ENCODE measurements at regions not wholly inside any gene's neighbourhood (a gene's known extent, or its start where the extent isn't known, plus 50 kb on each side); places are given as distances from the start of the nearest gene placed in this dataset.

DNA sequence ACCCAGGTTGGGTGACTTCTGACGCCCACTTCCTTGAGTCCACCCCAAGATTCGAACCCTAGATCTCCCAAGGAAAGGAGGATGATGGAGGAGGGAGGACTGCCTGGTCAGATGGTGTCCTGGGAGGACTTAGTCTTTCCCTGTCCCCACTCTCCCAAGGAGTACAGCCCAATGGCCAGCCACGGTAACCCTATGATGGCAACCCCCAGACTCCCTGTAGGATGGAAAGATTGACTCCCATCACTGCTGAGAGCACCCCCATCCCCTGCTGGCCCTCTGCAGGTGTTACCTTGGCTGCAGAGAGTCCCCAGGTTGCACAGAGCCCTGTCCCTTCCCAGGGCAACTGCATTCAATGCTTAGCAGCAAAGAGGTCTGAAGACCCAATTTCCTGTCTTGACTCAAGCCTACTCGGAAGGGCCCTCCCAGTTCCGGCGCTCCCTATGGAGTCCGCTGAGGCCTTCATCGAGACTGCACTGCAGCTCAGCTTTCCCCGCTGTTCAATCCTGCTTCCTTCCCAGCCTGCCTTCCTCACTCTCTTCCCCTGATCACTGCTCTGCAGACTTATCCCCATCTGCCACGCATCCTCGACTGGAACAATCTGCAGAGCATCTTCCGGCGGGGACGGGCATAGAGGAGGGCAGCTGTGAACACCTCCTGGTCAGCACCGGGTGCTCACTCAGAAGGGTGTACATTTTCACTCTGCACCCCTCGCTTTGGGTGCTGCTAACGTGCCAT is 50.8 kb upstream of the OCM2 start:
- TF ChIP-seq, protein P1, sequence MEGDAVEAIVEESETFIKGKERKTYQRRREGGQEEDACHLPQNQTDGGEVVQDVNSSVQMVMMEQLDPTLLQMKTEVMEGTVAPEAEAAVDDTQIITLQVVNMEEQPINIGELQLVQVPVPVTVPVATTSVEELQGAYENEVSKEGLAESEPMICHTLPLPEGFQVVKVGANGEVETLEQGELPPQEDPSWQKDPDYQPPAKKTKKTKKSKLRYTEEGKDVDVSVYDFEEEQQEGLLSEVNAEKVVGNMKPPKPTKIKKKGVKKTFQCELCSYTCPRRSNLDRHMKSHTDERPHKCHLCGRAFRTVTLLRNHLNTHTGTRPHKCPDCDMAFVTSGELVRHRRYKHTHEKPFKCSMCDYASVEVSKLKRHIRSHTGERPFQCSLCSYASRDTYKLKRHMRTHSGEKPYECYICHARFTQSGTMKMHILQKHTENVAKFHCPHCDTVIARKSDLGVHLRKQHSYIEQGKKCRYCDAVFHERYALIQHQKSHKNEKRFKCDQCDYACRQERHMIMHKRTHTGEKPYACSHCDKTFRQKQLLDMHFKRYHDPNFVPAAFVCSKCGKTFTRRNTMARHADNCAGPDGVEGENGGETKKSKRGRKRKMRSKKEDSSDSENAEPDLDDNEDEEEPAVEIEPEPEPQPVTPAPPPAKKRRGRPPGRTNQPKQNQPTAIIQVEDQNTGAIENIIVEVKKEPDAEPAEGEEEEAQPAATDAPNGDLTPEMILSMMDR (IDR thresholded peaks at IDR 0.05; ENCODE audit: borderline replicate concordance, extremely low read depth, insufficient read depth): no peak
- Histone ChIP-seq H3K4me3 (ENCODE audit: low read length in 3 of 3) (no peak overlapping the region), H3K36me3 (ENCODE audit: control insufficient read depth in 2 of 3, insufficient read depth in 3 of 3, low read length in 3 of 3) (no peaks in the 10 kb centered on the region), H3K9me3 (ENCODE audit: control insufficient read depth in 2 of 3, insufficient read depth in 1 of 3, low read length in 3 of 3) (no peaks in the 10 kb centered on the region), H3K27me3 (ENCODE audit: control insufficient read depth, insufficient read depth, low read length) (no peaks in the 10 kb centered on the region), H3K9ac (ENCODE audit: low read length in 3 of 3) (no peak overlapping the region), H3K4me1 (ENCODE audit: control insufficient read depth in 2 of 3, insufficient read depth in 2 of 3, low read depth in 1 of 3, low read length in 3 of 3) (no peaks in the 10 kb centered on the region), H3K27ac (ENCODE audit: low read depth in 2 of 2, low read length in 2 of 2) (no peak overlapping the region)
- DNase-seq (no peak), FAIRE-seq (no peak)
- intact Hi-C loops (cut with DNase I): no loop called here

- FAIRE-seq (no peak), DNase-seq (no peak)
- Histone ChIP-seq H3K9me3 (ENCODE audit: control insufficient read depth in 2 of 3, insufficient read depth in 1 of 3, low read length in 3 of 3) (no peaks in the 10 kb centered on the region), H3K36me3 (ENCODE audit: control insufficient read depth in 2 of 3, insufficient read depth in 3 of 3, low read length in 3 of 3) (no peaks in the 10 kb centered on the region), H3K4me3 (ENCODE audit: low read length in 3 of 3) (no peak overlapping the region), H3K27ac (ENCODE audit: low read depth in 2 of 2, low read length in 2 of 2) (no peak overlapping the region), H3K4me1 (ENCODE audit: control insufficient read depth in 2 of 3, insufficient read depth in 2 of 3, low read depth in 1 of 3, low read length in 3 of 3) (no peaks in the 10 kb centered on the region), H3K9ac (ENCODE audit: low read length in 3 of 3) (no peak overlapping the region), H3K27me3 (ENCODE audit: control insufficient read depth, insufficient read depth, low read length) (no peaks in the 10 kb centered on the region)
- TF ChIP-seq, protein P1 (IDR thresholded peaks at IDR 0.05; ENCODE audit: borderline replicate concordance, extremely low read depth, insufficient read depth): no peak
- intact Hi-C loops (cut with DNase I): no loop called here
These were observed 56.8 kb upstream of the OCM2 start for GRCh38 chr7:98046816-98047215.

GRCh38 chr7:98049034-98049433 is 57.6 kb upstream of the LMTK2 start:
- TF ChIP-seq, protein P1 (IDR thresholded peaks at IDR 0.05; ENCODE audit: borderline replicate concordance, extremely low read depth, insufficient read depth): no peak
- DNase-seq: no peak
- Histone ChIP-seq H3K4me1 (ENCODE audit: control insufficient read depth in 2 of 3, insufficient read depth in 2 of 3, low read depth in 1 of 3, low read length in 3 of 3) (no peaks in the 10 kb centered on the region), H3K9ac (ENCODE audit: low read length in 3 of 3) (no peak overlapping the region), H3K27me3 (ENCODE audit: control insufficient read depth, insufficient read depth, low read length) (no peaks in the 10 kb centered on the region), H3K36me3 (ENCODE audit: control insufficient read depth in 2 of 3, insufficient read depth in 3 of 3, low read length in 3 of 3) (no peaks in the 10 kb centered on the region), H3K9me3 (ENCODE audit: control insufficient read depth in 2 of 3, insufficient read depth in 1 of 3, low read length in 3 of 3) (no peaks in the 10 kb centered on the region), H3K27ac (ENCODE audit: low read depth in 2 of 2, low read length in 2 of 2) (no peak overlapping the region), H3K4me3 (ENCODE audit: low read length in 3 of 3) (no peak overlapping the region)
- no peak for FAIRE-seq
- intact Hi-C loops (cut with DNase I): no loop called here

All from kidney (tissue), 13 donors.